GM18951 (cell line): ENCODE measurements at regions not wholly inside any gene's neighbourhood (a gene's known extent, or its start where the extent isn't known, plus 50 kb on each side); places are given as distances from the start of the nearest gene placed in this dataset.

Experiments used
- POLR2A ChIP-seq: IDR thresholded peaks from 4 replicates; pipeline ENCODE4 v1.6.1; 2011; ENCODE audit warnings: mild to moderate bottlenecking; ENCODE audit not compliant: insufficient read length, insufficient read depth; ENCODE audit errors: extremely low read depth
- in situ Hi-C: fragments of 300-500 bp; cut with MboI; formaldehyde crosslinking; loops from one replicate; pipeline ENCODE4 v1.12.0; 2022; ENCODE audit warnings: low sequenced_read_pairs, mixed read lengths, inconsistent platforms; ENCODE audit not compliant: unreplicated experiment

DNA sequence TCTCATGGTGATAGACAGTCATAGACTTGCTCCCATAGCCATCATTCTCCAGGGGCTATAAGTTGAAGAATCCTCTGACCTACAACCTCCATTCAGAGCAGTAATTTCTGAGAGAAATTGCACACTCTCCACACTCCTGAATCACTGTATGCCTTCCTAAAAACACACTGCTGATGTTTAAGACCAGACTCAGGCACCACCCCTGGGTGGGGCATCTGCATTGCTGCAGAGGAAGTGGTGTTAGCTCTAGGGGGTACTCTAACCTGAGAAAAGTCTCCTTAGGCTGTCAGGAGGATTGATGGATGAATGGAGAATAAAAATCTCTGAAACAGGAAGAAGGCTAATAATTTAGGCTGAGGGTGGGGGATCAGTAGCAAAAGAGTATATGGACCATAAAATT lies 436.1 kb downstream of the DAD1 start:
- in situ Hi-C loops = no loop called here
- no peak for TF ChIP-seq POLR2A

DNA sequence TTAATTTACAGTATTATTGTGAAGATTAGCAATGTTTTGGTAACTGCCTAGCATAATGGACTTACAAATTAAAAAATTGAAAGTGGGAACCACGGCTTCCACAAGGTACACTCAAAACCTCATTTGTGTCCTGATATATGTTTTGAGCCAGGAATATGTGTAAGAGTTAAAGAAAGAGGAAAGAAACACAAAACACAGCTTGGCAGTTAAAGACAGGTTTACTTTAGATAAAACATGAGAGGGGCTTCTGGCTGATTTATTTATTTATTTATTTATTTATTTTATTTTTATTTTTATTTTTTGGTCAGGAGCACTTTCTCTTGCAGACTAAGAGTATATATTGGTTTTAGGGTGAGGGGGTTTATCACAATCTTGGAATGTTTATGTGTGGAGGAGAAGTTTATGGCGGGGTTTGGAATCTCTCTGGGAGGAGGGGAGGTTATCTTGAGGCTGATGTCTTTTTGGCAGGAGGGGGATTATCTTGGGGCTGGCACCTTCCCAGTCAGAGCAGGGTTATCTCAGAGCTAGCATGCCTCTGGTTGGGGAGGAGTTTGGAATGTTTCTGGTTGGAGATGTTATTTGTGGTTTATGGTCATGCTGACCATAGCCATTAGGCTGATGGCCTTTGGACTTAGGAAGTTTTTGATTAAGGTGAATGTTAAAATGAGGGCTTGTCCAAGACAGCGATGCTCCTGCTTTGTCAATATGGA lies 436.7 kb downstream of the DAD1 start:
- no peak for TF ChIP-seq POLR2A
- in situ Hi-C loops = no loop called here

DNA sequence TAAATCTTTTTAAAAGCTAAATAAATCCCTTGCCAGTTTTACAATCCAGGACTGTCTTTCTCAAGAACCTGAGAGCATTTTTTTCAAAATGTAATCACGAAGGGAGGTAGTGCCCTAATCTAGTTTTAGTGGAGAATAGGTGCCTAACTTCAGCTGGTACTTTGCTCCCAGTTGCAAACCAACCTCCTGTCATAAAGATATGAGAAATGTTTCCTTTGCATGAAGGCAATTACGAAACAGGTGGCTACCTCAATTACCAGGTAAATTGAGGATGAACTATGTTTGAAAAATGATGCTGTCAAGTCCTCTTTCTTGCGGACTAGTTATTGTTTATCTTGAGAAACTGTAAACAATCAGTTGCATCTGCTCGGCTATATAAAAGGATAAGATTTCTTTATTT lies 437.9 kb downstream of the DAD1 start:
- TF ChIP-seq POLR2A = no peak
- in situ Hi-C loops = no loop called here

DNA sequence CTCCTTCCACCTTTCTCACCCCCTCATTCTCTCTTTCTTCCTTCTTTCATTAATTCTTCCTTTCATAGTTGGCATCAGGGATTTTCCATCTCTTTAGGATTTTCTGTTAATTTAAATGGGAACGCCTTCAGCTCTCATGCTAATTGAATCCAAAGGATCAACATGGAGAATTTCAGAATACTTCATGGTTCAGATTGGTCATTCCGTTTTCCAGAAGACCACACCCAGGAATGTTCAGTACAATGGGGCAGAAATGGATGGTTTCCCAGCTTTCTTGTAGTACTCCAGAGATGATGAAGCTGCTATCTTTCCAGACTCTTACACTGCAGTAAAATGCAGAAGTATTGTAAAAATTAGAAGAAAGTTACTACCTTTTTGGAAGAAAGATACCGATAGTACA lies 440.0 kb downstream of the DAD1 start:
- in situ Hi-C loops = no loop called here
- no peak for TF ChIP-seq POLR2A

- TF ChIP-seq POLR2A = no peak
- in situ Hi-C loops = no loop called here
Measured at GRCh38 chr14:22147716-22148115, 441.3 kb downstream of the DAD1 start.

GRCh38 chr14:22143363-22143762 lies 445.7 kb downstream of the DAD1 start:
- in situ Hi-C loops = no loop called here
- TF ChIP-seq POLR2A = no peak

GRCh38 chr14:22140633-22141032 lies 448.4 kb downstream of the DAD1 start:
- in situ Hi-C loops = no loop called here
- no peak for TF ChIP-seq POLR2A

DNA sequence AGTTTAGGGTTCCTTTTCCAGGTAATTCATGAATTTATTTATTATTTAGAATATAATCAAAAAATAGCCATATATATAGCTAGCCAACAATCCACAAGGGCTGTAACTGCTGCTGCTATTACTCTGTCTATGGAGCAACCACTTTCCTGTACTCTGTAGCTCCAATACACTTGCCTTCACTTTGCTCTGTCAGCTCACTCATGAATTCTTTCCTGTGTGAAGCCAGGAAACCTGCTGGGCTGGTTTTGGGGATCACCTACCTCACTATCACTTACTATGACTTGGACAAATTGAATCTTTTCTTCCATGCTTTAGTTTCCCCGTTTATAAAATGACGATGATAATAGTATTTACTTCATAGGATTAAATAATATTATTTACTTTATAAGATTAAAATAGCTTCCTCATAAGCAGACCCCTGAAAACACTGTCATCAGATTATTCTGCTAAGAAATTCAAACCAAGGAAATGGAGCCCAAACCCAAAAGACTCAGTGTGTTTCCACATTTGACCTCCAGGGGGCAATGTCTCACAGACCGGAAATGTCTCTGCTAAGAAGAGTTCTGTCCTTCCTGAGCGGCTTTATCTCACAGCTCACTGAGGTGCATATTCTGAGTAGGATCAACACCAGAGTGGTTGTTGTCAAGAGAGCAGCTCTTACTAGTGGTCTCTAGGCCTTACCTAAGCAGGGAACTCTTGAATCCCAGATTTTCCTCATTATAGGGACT lies 457.1 kb downstream of the DAD1 start:
- in situ Hi-C loops = no loop called here
- no peak for TF ChIP-seq POLR2A

GRCh38 chr14:22124073-22124613 lies 450.5 kb upstream of the OR4E1 start:
- TF ChIP-seq POLR2A = no peak
- in situ Hi-C loops = no loop called here

DNA sequence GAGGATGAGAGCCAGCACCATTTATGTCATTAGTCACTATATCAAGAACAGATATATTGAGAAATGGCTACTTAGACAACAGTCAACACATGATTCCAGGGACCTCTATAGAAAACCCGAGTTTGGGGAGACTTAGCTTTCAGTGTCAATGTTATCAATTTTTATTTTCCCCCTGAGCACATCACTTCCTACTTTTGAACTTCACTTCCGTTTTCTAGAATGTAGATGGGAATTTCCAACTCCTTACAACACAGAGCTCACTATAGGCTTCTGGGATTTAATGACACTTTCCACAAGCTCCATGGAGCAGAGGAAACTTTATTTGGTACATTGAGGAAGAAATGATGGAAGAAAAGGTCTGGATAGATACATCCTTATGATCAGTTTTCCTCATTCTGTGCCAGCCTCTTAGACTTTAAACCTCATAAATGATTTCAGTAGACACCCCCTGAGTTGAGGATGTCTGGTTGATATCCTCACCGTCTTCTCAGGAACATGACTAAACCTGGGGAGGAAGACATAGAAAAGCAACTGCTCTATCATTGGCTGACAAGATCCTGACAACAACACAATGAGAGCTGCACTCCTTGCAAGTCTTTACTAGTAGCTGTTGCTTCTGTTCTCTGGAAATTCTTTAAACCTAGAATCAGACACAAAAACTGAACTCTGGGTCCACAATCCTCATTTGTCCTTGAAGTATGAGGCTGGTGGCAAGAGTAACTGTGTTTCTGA lies 449.4 kb upstream of the OR4E1 start:
- TF ChIP-seq POLR2A = no peak
- in situ Hi-C loops = no loop called here

DNA sequence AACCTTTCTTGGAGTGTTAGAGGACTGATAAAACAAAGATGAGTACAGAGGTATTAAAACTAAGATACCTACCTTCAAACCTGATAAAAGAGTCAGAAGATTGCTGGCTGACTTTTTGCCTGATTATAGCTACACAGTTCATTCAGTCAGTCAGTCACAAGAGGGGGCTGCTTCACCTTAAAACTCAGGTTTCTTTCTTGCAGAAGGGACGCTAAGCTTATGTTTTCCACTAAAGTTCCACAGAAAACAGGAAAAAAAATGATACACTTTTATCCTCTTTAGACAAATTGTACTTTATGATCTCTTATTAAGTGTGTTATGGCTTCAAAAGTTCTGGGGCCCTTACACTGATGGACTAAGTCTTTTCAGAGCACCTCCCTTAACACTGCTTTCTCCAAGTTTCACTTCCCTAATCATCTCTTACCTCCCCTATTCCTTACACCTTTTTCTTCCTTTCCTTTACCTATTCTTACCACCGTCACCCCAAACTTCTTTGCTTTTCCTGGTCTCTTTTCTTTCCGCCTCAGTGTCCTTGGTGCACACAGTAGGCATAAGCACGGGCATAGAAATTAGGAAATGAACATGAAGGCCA lies 448.7 kb upstream of the OR4E1 start:
- TF ChIP-seq POLR2A = no peak
- in situ Hi-C loops = no loop called here

DNA sequence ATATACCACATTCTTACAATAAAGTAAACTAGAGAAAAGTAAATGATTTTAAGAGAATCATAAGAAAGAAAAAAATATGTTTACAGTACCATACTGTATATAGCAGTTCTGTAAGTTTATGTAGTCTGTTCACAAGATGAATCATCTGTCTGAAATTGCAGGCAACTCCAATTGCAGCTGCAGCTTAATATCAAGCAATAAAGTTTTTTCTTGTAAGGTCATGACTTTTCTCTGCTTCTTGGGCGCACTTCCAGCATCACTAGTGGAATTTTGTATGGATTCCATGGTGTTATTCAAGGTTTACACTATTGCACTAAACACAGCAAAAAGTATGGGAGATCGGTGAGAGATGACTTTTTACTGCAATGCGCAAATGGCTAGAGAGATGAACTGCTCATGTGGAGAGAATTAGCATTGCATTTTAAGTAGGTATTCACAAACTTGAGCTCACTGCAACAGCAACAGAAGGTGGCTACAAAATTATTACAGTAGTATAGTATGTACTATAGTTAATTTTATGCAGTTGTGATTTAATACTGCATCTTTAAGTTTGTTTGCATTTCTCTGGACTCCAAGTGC lies 445.4 kb upstream of the OR4E1 start:
- TF ChIP-seq POLR2A = no peak
- in situ Hi-C loops = no loop called here

DNA sequence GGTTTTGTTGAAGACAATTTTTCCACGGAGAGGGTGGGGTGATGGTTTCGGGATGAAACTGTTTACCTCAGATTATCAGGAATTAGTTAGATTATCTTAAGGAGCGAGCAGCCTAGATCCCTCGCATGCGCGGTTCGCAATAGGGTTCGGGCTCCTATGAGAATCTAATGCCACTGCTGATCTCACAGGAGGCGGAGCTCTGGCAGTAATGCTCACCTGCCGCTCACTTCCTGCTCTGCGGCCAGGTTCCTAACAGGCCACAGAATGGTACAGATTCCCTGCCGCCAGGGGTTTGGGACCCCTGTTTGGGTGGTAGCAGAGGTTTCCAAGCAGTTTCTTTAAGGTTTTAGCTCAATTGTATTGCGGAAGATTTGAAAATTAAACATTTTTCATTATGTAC lies 439.8 kb upstream of the OR4E1 start:
- TF ChIP-seq POLR2A = no peak
- in situ Hi-C loops = no loop called here

- no peak for TF ChIP-seq POLR2A
- in situ Hi-C loops = no loop called here
Measured at GRCh38 chr14:22112004-22112403, 438.4 kb upstream of the OR4E1 start.
